ENCODE measurements at regions not wholly inside any gene's neighbourhood (a gene's known extent, or its start where the extent isn't known, plus 50 kb on each side); places are given as distances from the start of the nearest gene placed in this dataset.

DNA sequence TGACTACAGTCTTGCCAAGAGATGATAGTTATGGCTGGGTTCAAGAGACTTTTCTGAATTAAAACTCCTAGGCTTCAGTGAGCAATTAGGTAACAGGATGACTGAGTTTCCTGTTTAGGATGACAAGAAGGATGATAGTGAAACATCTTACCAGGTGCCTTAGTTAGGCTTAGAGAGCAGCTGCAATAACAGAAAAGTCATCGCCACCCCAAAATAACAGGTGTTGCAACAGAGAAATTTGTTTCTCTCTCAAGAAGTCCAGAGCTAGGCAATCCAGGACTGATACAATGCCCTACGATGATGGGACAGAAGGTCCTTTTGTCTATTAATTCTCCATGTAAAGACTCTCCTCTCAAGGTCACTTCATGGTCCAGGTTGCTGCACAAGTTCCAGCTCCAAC, 361.8 kb downstream of the CAAP1 start:
- no peak overlapping the region for H3K4me3 ChIP-seq
- no peak overlapping the region for H3K27ac ChIP-seq
- no peaks in the 10 kb centered on the region for H3K9me3 ChIP-seq
- no peaks in the 10 kb centered on the region for H3K36me3 ChIP-seq
- no peaks in the 10 kb centered on the region for H3K4me1 ChIP-seq
- TF ChIP-seq POLR2A (IDR thresholded peaks at IDR 0.05), result no peak
- TF ChIP-seq, protein P1, sequence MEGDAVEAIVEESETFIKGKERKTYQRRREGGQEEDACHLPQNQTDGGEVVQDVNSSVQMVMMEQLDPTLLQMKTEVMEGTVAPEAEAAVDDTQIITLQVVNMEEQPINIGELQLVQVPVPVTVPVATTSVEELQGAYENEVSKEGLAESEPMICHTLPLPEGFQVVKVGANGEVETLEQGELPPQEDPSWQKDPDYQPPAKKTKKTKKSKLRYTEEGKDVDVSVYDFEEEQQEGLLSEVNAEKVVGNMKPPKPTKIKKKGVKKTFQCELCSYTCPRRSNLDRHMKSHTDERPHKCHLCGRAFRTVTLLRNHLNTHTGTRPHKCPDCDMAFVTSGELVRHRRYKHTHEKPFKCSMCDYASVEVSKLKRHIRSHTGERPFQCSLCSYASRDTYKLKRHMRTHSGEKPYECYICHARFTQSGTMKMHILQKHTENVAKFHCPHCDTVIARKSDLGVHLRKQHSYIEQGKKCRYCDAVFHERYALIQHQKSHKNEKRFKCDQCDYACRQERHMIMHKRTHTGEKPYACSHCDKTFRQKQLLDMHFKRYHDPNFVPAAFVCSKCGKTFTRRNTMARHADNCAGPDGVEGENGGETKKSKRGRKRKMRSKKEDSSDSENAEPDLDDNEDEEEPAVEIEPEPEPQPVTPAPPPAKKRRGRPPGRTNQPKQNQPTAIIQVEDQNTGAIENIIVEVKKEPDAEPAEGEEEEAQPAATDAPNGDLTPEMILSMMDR (IDR thresholded peaks at IDR 0.05), result no peak
- DNase-seq, result no peak
- intact Hi-C loops (cut with DNase I; ENCODE audit: low total_unique reads), result no loop called here
- no peaks in the 10 kb centered on the region for H3K27me3 ChIP-seq

DNA sequence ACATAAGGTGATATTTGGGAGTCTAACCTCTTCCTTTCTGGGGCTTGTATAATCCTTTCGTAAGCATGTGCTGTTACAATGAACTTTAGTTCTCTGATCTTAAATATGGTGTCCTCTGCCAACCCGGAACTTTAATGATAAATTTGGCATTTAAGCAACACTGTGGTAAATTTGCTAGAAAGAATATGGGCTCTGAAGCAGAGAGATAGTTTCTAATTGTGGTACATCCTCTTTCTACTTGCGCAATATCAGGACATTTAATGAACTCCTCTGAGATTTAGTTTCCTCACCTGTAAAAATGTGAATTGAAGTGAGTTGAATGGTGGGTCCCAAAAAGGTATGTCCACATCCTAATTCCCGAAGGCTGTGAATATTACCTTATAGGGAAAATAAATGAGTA, 364.7 kb downstream of the CAAP1 start:
- TF ChIP-seq POLR2A (IDR thresholded peaks at IDR 0.05), result no peak
- TF ChIP-seq, protein P1 (IDR thresholded peaks at IDR 0.05), result no peak
- Histone ChIP-seq H3K4me3 (no peak overlapping the region), H3K9me3 (no peaks in the 10 kb centered on the region), H3K27me3 (no peaks in the 10 kb centered on the region), H3K4me1 (no peaks in the 10 kb centered on the region), H3K27ac (no peak overlapping the region), H3K36me3 (no peaks in the 10 kb centered on the region)
- no peak for DNase-seq
- intact Hi-C loops (cut with DNase I; ENCODE audit: low total_unique reads), result no loop called here

DNA sequence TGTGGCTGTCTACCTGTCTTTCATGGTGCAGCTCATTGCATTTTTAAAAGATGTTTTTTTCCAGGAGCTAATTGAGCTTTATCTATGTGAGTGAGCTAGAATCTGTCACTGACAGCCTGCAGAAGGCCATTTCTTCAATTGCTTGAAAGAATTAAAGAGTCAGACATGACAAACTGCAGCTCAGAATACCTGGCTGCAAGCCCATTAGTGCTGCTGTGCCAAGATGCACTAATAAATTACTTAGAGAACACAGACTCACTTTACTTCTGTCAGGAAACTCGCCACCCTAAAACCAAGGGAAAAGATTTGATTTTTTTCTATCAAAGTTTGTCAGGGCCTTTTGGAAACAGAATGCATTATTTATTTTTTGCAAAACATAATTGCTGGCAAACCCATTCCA, 368.3 kb downstream of the CAAP1 start:
- intact Hi-C loops (cut with DNase I; ENCODE audit: low total_unique reads), result no loop called here
- Histone ChIP-seq H3K36me3 (no peaks in the 10 kb centered on the region), H3K4me1 (no peaks in the 10 kb centered on the region), H3K9me3 (no peaks in the 10 kb centered on the region), H3K27ac (peak overlapping the region in 1 of 2 donors; percentile 30), H3K4me3 (no peak overlapping the region), H3K27me3 (no peaks in the 10 kb centered on the region)
- TF ChIP-seq, protein P1 (IDR thresholded peaks at IDR 0.05), result no peak
- TF ChIP-seq POLR2A (IDR thresholded peaks at IDR 0.05), result no peak
- peak; percentile 53 to 56 for DNase-seq

DNA sequence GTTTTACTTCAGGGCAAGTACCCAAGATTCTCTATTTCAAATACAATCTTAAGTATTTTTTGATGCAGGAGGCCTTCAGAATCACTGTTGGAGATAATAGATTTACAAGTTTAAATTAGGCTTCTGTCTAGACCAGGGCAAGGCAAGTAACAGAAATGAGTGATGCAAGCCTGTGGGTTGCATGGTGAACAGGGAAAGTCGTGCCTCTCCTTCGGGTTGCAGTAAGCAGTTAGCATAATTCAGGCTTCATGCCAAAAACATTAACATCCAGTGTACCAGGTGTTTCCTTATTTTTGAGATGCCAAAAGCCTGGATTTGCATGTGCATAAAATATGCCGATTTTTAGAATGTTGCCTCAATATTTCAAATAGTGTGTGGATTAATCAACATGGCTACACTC, 369.0 kb downstream of the CAAP1 start:
- Histone ChIP-seq H3K36me3 (no peaks in the 10 kb centered on the region), H3K27me3 (no peaks in the 10 kb centered on the region), H3K27ac (peak overlapping the region in 1 of 2 donors; percentile 16), H3K4me3 (no peak overlapping the region), H3K9me3 (no peaks in the 10 kb centered on the region), H3K4me1 (no peaks in the 10 kb centered on the region)
- intact Hi-C loops (cut with DNase I; ENCODE audit: low total_unique reads), result no loop called here
- no peak for DNase-seq
- TF ChIP-seq, protein P1 (IDR thresholded peaks at IDR 0.05), result no peak
- no peak for TF ChIP-seq POLR2A (IDR thresholded peaks at IDR 0.05)

DNA sequence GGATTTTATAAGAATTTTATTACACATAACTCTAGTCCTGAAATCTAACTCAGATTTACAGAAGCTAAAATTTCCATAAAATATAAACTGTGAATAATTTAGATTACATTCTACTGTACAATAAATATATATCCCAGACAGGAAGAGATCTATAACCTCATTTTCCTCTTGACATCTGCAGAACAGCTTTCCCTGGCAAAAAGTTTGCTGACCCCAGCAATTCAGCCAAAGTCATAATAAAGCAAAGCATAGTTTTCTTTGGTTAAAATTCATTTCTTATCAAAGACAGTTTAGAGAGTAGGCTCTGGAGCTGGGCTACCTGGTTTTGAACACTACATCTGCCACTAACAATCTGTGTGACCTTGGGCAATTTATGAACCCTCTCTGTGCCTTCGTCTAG, 372.5 kb downstream of the CAAP1 start:
- TF ChIP-seq, protein P1 (IDR thresholded peaks at IDR 0.05), result no peak
- TF ChIP-seq POLR2A (IDR thresholded peaks at IDR 0.05), result no peak
- DNase-seq, result no peak
- no peaks in the 10 kb centered on the region for H3K27me3 ChIP-seq
- no peak overlapping the region for H3K4me3 ChIP-seq
- intact Hi-C loops (cut with DNase I; ENCODE audit: low total_unique reads), result no loop called here
- no peaks in the 10 kb centered on the region for H3K36me3 ChIP-seq
- H3K9me3 ChIP-seq, result no peaks in the 10 kb centered on the region
- no peak overlapping the region for H3K27ac ChIP-seq
- no peaks in the 10 kb centered on the region for H3K4me1 ChIP-seq
